ENCODE measurements at regions not wholly inside any gene's neighbourhood (a gene's known extent, or its start where the extent isn't known, plus 50 kb on each side); places are given as distances from the start of the nearest gene placed in this dataset.

- Histone ChIP-seq H3K4me2 (replicated peaks; ENCODE audit: low read depth, low read length, poor library complexity, severe bottlenecking) (no peak overlapping the region), H3K36me3 (replicated peaks in 1 of 2; ENCODE audit: control extremely low read depth in 1 of 2, control insufficient read depth in 1 of 2, extremely low read depth in 1 of 2, insufficient read depth in 2 of 2, low read length in 1 of 2) (no peaks in the 10 kb centered on the region), H3K9ac (ENCODE audit: low read length) (no peak overlapping the region), H2AFZ (ENCODE audit: insufficient read depth, low read depth, low read length, poor library complexity, severe bottlenecking) (no peak overlapping the region), H3K27ac (ENCODE audit: low read length in 2 of 2) (no peak overlapping the region), H3K9me3 (ENCODE audit: control extremely low read depth in 1 of 3, control insufficient read depth in 2 of 3, insufficient read depth in 1 of 3, low read length in 2 of 3) (peaks cover 0 to 7% (median 0%) of the 10 kb centered on the region in 3 donors), H4K20me1 (ENCODE audit: control insufficient read depth, insufficient read depth, low read length, poor library complexity, severe bottlenecking) (no peaks in the 10 kb centered on the region), H3K4me1 (ENCODE audit: control insufficient read depth in 2 of 2, insufficient read depth in 2 of 2, low read length in 2 of 2) (no peaks in the 10 kb centered on the region), H3K4me3 (ENCODE audit: control extremely low read depth in 1 of 5, extremely low read depth in 1 of 5, insufficient read depth in 1 of 5, low read depth in 2 of 5, low read length in 4 of 5) (no peak overlapping the region), H3K27me3 (replicated peaks in 1 of 4; ENCODE audit: control extremely low read depth in 1 of 4, control insufficient read depth in 3 of 4, insufficient read depth in 4 of 4, low read length in 3 of 4) (no peaks in the 10 kb centered on the region), H3K79me2 (ENCODE audit: control insufficient read depth, insufficient read depth, low read length) (no peaks in the 10 kb centered on the region)
- intact Hi-C loops (cut with micrococcal nuclease), result no loop called here
- H3K27me3 Mint-ChIP-seq, result peaks cover 21% of the 10 kb centered on the region
- no peaks in the 10 kb centered on the region for H3K9me3 Mint-ChIP-seq (ENCODE audit: insufficient read depth)
- H3K4me3 Mint-ChIP-seq, result no peak overlapping the region
- POLR2A ChIA-PET, result no interaction called here
- CTCF ChIA-PET, result no interaction called here
- ATAC-seq (ENCODE audit: low read depth) (no peak), DNase-seq (no peak)
- no peaks in the 10 kb centered on the region for H3K4me1 Mint-ChIP-seq
- TF ChIP-seq, protein P1, sequence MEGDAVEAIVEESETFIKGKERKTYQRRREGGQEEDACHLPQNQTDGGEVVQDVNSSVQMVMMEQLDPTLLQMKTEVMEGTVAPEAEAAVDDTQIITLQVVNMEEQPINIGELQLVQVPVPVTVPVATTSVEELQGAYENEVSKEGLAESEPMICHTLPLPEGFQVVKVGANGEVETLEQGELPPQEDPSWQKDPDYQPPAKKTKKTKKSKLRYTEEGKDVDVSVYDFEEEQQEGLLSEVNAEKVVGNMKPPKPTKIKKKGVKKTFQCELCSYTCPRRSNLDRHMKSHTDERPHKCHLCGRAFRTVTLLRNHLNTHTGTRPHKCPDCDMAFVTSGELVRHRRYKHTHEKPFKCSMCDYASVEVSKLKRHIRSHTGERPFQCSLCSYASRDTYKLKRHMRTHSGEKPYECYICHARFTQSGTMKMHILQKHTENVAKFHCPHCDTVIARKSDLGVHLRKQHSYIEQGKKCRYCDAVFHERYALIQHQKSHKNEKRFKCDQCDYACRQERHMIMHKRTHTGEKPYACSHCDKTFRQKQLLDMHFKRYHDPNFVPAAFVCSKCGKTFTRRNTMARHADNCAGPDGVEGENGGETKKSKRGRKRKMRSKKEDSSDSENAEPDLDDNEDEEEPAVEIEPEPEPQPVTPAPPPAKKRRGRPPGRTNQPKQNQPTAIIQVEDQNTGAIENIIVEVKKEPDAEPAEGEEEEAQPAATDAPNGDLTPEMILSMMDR (IDR thresholded peaks at IDR 0.05), result no peak
- TF ChIP-seq EZH2 (IDR thresholded peaks at IDR 0.05; ENCODE audit: borderline replicate concordance, insufficient read depth, low read depth, low read length, poor library complexity, severe bottlenecking), result no peak
- H3K27ac Mint-ChIP-seq, result no peak overlapping the region
- WGBS (ENCODE audit: insufficient coverage), result 79% methylated on average over 1 of the region's 1 CpG
These were observed 98.3 kb downstream of the ABHD5 start for GRCh38 chr3:43789028-43789427.

GRCh38 chr3:43790060-43790459 is 99.3 kb downstream of the ABHD5 start:
- Histone ChIP-seq H3K79me2 (ENCODE audit: control insufficient read depth, insufficient read depth, low read length) (no peaks in the 10 kb centered on the region), H3K36me3 (replicated peaks in 1 of 2; ENCODE audit: control extremely low read depth in 1 of 2, control insufficient read depth in 1 of 2, extremely low read depth in 1 of 2, insufficient read depth in 2 of 2, low read length in 1 of 2) (no peaks in the 10 kb centered on the region), H2AFZ (ENCODE audit: insufficient read depth, low read depth, low read length, poor library complexity, severe bottlenecking) (no peak overlapping the region), H3K4me1 (ENCODE audit: control insufficient read depth in 2 of 2, insufficient read depth in 2 of 2, low read length in 2 of 2) (no peaks in the 10 kb centered on the region), H3K27ac (ENCODE audit: low read length in 2 of 2) (no peak overlapping the region), H3K27me3 (replicated peaks in 1 of 4; ENCODE audit: control extremely low read depth in 1 of 4, control insufficient read depth in 3 of 4, insufficient read depth in 4 of 4, low read length in 3 of 4) (no peaks in the 10 kb centered on the region), H3K4me2 (replicated peaks; ENCODE audit: low read depth, low read length, poor library complexity, severe bottlenecking) (no peak overlapping the region), H3K9ac (ENCODE audit: low read length) (no peak overlapping the region), H4K20me1 (ENCODE audit: control insufficient read depth, insufficient read depth, low read length, poor library complexity, severe bottlenecking) (no peaks in the 10 kb centered on the region), H3K4me3 (ENCODE audit: control extremely low read depth in 1 of 5, extremely low read depth in 1 of 5, insufficient read depth in 1 of 5, low read depth in 2 of 5, low read length in 4 of 5) (no peak overlapping the region), H3K9me3 (ENCODE audit: control extremely low read depth in 1 of 3, control insufficient read depth in 2 of 3, insufficient read depth in 1 of 3, low read length in 2 of 3) (peaks cover 0 to 3% (median 0%) of the 10 kb centered on the region in 3 donors)
- 77% methylated on average over 5 of the region's 5 CpGs for WGBS (ENCODE audit: insufficient coverage)
- POLR2A ChIA-PET, result no interaction called here
- Mint-ChIP-seq H3K27me3 (peaks cover 31% of the 10 kb centered on the region), H3K4me3 (no peak overlapping the region), H3K9me3 (ENCODE audit: insufficient read depth) (no peaks in the 10 kb centered on the region), H3K27ac (no peak overlapping the region), H3K4me1 (no peaks in the 10 kb centered on the region)
- no peak for ATAC-seq (ENCODE audit: low read depth)
- TF ChIP-seq, protein P1 (IDR thresholded peaks at IDR 0.05), result no peak
- TF ChIP-seq EZH2 (IDR thresholded peaks at IDR 0.05; ENCODE audit: borderline replicate concordance, insufficient read depth, low read depth, low read length, poor library complexity, severe bottlenecking), result no peak
- intact Hi-C loops (cut with micrococcal nuclease), result no loop called here
- CTCF ChIA-PET, result no interaction called here
- DNase-seq, result no peak
